Upper lobe of left lung (tissue), 4 donors: ENCODE measurements at regions not wholly inside any gene's neighbourhood (a gene's known extent, or its start where the extent isn't known, plus 50 kb on each side); places are given as distances from the start of the nearest gene placed in this dataset.

ENCODE experiments used
- CTCF ChIP-seq, 6 experiments: fragments of 450-650 bp in 4 of 6; fragments of 200-600 bp in 2 of 6; sonication (generic) in 2 of 6; IDR thresholded peaks; one replicate each; pipeline ENCODE4 v1.5.1; 2016 to 2019; ENCODE audit warnings: antibody characterized with exemption in 6 of 6
- EP300 ChIP-seq, 4 donors: sonication (generic); formaldehyde crosslinking; IDR thresholded peaks; one replicate each; pipeline ENCODE4 v1.5.1; 2017; ENCODE audit warnings: antibody characterized with exemption in 4 of 4, control low read depth in 2 of 4
- POLR2A ChIP-seq, 4 donors: fragments of 450-650 bp; IDR thresholded peaks; one replicate each; pipeline ENCODE4 v1.5.1; 2016 to 2017; ENCODE audit warnings: antibody characterized with exemption in 4 of 4, mild to moderate bottlenecking in 2 of 4

- TF ChIP-seq CTCF (IDR thresholded peaks at IDR 0.05) (no peak), POLR2A (IDR thresholded peaks at IDR 0.05) (no peak), EP300 (IDR thresholded peaks at IDR 0.05) (no peak)
These were observed 449.4 kb upstream of the CDH10 start for GRCh38 chr5:25094219-25094618.
